ENCODE measurements at regions not wholly inside any gene's neighbourhood (a gene's known extent, or its start where the extent isn't known, plus 50 kb on each side); places are given as distances from the start of the nearest gene placed in this dataset.
"Not testable (repeated sequence)": the region's sequence is repeated elsewhere in the genome, so short reads cannot be mapped to it uniquely, and the experiment has no call there.

- intact Hi-C loops (cut with micrococcal nuclease) = no loop called here
- no peaks in the 10 kb centered on the region for H3K27me3 Mint-ChIP-seq (ENCODE audit: low read depth)
- no peak overlapping the region for H3K27ac Mint-ChIP-seq
- CTCF ChIA-PET = no interaction called here
- H3K9me3 Mint-ChIP-seq = peaks cover 29% of the 10 kb centered on the region
- no peaks in the 10 kb centered on the region for H3K4me1 Mint-ChIP-seq (ENCODE audit: low read depth)
- no peak for DNase-seq
- H3K36me3 Mint-ChIP-seq (ENCODE audit: low read depth) = peaks cover 1% of the 10 kb centered on the region
- H3K4me3 Mint-ChIP-seq = no peak overlapping the region
Measured at GRCh38 chr6:84967965-84968364, 203.6 kb upstream of the TBX18 start.

- no peaks in the 10 kb centered on the region for H3K4me1 Mint-ChIP-seq (ENCODE audit: low read depth)
- peaks cover 29% of the 10 kb centered on the region for H3K9me3 Mint-ChIP-seq
- DNase-seq = no peak
- H3K27me3 Mint-ChIP-seq (ENCODE audit: low read depth) = no peaks in the 10 kb centered on the region
- H3K27ac Mint-ChIP-seq = no peak overlapping the region
- H3K36me3 Mint-ChIP-seq (ENCODE audit: low read depth) = peaks cover 1% of the 10 kb centered on the region
- intact Hi-C loops (cut with micrococcal nuclease) = no loop called here
- CTCF ChIA-PET = no interaction called here
- no peak overlapping the region for H3K4me3 Mint-ChIP-seq
Measured at GRCh38 chr6:84967389-84967788, 203.0 kb upstream of the TBX18 start.

GRCh38 chr6:84953111-84953755 is 188.8 kb upstream of the TBX18 start:
- Mint-ChIP-seq H3K4me3 (no peak overlapping the region), H3K27me3 (ENCODE audit: low read depth) (no peaks in the 10 kb centered on the region), H3K4me1 (ENCODE audit: low read depth) (no peaks in the 10 kb centered on the region), H3K9me3 (peaks cover 6% of the 10 kb centered on the region), H3K36me3 (ENCODE audit: low read depth) (no peaks in the 10 kb centered on the region), H3K27ac (no peak overlapping the region)
- CTCF ChIA-PET = no interaction called here
- intact Hi-C loops (cut with micrococcal nuclease) = no loop called here
- no peak for DNase-seq

GRCh38 chr6:84944926-84945325 is 180.5 kb upstream of the TBX18 start:
- H3K27ac Mint-ChIP-seq; H3K27me3 Mint-ChIP-seq (ENCODE audit: low read depth); H3K4me3 Mint-ChIP-seq; DNase-seq; intact Hi-C loops (cut with micrococcal nuclease); H3K4me1 Mint-ChIP-seq (ENCODE audit: low read depth); CTCF ChIA-PET; H3K36me3 Mint-ChIP-seq (ENCODE audit: low read depth): not testable (repeated sequence)
- H3K9me3 Mint-ChIP-seq = peaks cover 22% of the 10 kb centered on the region

GRCh38 chr6:84943905-84944304 is 179.5 kb upstream of the TBX18 start:
- Mint-ChIP-seq H3K27me3 (ENCODE audit: low read depth) (no peaks in the 10 kb centered on the region), H3K9me3 (peaks cover 21% of the 10 kb centered on the region), H3K36me3 (ENCODE audit: low read depth) (no peaks in the 10 kb centered on the region), H3K4me1 (ENCODE audit: low read depth) (no peaks in the 10 kb centered on the region), H3K4me3 (no peak overlapping the region), H3K27ac (no peak overlapping the region)
- CTCF ChIA-PET = no interaction called here
- intact Hi-C loops (cut with micrococcal nuclease) = no loop called here
- no peak for DNase-seq

GRCh38 chr6:84941609-84942008 is 177.2 kb upstream of the TBX18 start:
- CTCF ChIA-PET; H3K36me3 Mint-ChIP-seq (ENCODE audit: low read depth); H3K4me1 Mint-ChIP-seq (ENCODE audit: low read depth); DNase-seq; H3K4me3 Mint-ChIP-seq; intact Hi-C loops (cut with micrococcal nuclease); H3K27ac Mint-ChIP-seq; H3K27me3 Mint-ChIP-seq (ENCODE audit: low read depth): not testable (repeated sequence)
- peaks cover 15% of the 10 kb centered on the region for H3K9me3 Mint-ChIP-seq

- Mint-ChIP-seq H3K9me3 (no peaks in the 10 kb centered on the region), H3K36me3 (ENCODE audit: low read depth) (no peaks in the 10 kb centered on the region), H3K27ac (no peak overlapping the region), H3K4me3 (no peak overlapping the region), H3K27me3 (ENCODE audit: low read depth) (no peaks in the 10 kb centered on the region), H3K4me1 (ENCODE audit: low read depth) (no peaks in the 10 kb centered on the region)
- CTCF ChIA-PET = interaction anchor here (0.6 kb wide), 1 partner anchor 46 kb away, joined by 3 read pairs; no protein-coding TSS in a partner anchor
- intact Hi-C loops (cut with micrococcal nuclease) = no loop called here
- no peak for DNase-seq
Measured at GRCh38 chr6:84929212-84929611, 164.8 kb upstream of the TBX18 start.

- intact Hi-C loops (cut with micrococcal nuclease) = no loop called here
- Mint-ChIP-seq H3K4me3 (no peak overlapping the region), H3K27ac (no peak overlapping the region)
Measured at GRCh38 chr6:84927551-84927950, 163.2 kb upstream of the TBX18 start.

GRCh38 chr6:84926189-84927155 is 162.1 kb upstream of the TBX18 start:
- intact Hi-C loops (cut with micrococcal nuclease) = no loop called here
- no peak overlapping the region for H3K27ac Mint-ChIP-seq
- CTCF ChIA-PET = no interaction called here
- H3K36me3 Mint-ChIP-seq (ENCODE audit: low read depth) = no peaks in the 10 kb centered on the region
- DNase-seq = no peak
- H3K9me3 Mint-ChIP-seq = no peaks in the 10 kb centered on the region
- H3K27me3 Mint-ChIP-seq (ENCODE audit: low read depth) = no peaks in the 10 kb centered on the region
- no peak overlapping the region for H3K4me3 Mint-ChIP-seq
- H3K4me1 Mint-ChIP-seq (ENCODE audit: low read depth) = no peaks in the 10 kb centered on the region

More at GRCh38 chr6:84927551-84927950, 163.2 kb upstream of the TBX18 start:
- CTCF ChIA-PET = no interaction called here
- Mint-ChIP-seq H3K27me3 (ENCODE audit: low read depth) (no peaks in the 10 kb centered on the region), H3K4me1 (ENCODE audit: low read depth) (no peaks in the 10 kb centered on the region), H3K9me3 (no peaks in the 10 kb centered on the region), H3K36me3 (ENCODE audit: low read depth) (no peaks in the 10 kb centered on the region)
- no peak for DNase-seq

- Mint-ChIP-seq H3K27ac (no peak overlapping the region), H3K27me3 (ENCODE audit: low read depth) (no peaks in the 10 kb centered on the region), H3K9me3 (no peaks in the 10 kb centered on the region), H3K4me1 (ENCODE audit: low read depth) (no peaks in the 10 kb centered on the region), H3K36me3 (ENCODE audit: low read depth) (no peaks in the 10 kb centered on the region), H3K4me3 (no peak overlapping the region)
- no peak for DNase-seq
- CTCF ChIA-PET = no interaction called here
- intact Hi-C loops (cut with micrococcal nuclease) = no loop called here
Measured at GRCh38 chr6:84921891-84922290, 157.5 kb upstream of the TBX18 start.

GRCh38 chr6:84920021-84920420 is 155.6 kb upstream of the TBX18 start:
- no peaks in the 10 kb centered on the region for H3K4me1 Mint-ChIP-seq (ENCODE audit: low read depth)
- H3K9me3 Mint-ChIP-seq = no peaks in the 10 kb centered on the region
- CTCF ChIA-PET = no interaction called here
- no peaks in the 10 kb centered on the region for H3K36me3 Mint-ChIP-seq (ENCODE audit: low read depth)
- H3K4me3 Mint-ChIP-seq = no peak overlapping the region
- DNase-seq = no peak
- no peak overlapping the region for H3K27ac Mint-ChIP-seq
- intact Hi-C loops (cut with micrococcal nuclease) = no loop called here
- H3K27me3 Mint-ChIP-seq (ENCODE audit: low read depth) = no peaks in the 10 kb centered on the region

- CTCF ChIA-PET = no interaction called here
- H3K4me3 Mint-ChIP-seq = no peak overlapping the region
- H3K36me3 Mint-ChIP-seq (ENCODE audit: low read depth) = no peaks in the 10 kb centered on the region
- no peaks in the 10 kb centered on the region for H3K4me1 Mint-ChIP-seq (ENCODE audit: low read depth)
- no peak for DNase-seq
- H3K9me3 Mint-ChIP-seq = peaks cover 5% of the 10 kb centered on the region
- no peak overlapping the region for H3K27ac Mint-ChIP-seq
- no peaks in the 10 kb centered on the region for H3K27me3 Mint-ChIP-seq (ENCODE audit: low read depth)
- intact Hi-C loops (cut with micrococcal nuclease) = no loop called here
Measured at GRCh38 chr6:84916704-84917103, 152.3 kb upstream of the TBX18 start.

Measured in activated naive CD4-positive, alpha-beta T cell treated with anti-CD3 and anti-CD28 coated beads for 36 hours (primary cell).